Calu3 (cell line): ENCODE measurements at regions not wholly inside any gene's neighbourhood (a gene's known extent, or its start where the extent isn't known, plus 50 kb on each side); places are given as distances from the start of the nearest gene placed in this dataset.

Source experiments
- BruUV-seq: library from RNA; stranded (reverse); fragments of 400-500 nt; replicated peaks from 2 replicates; lab custom pipeline; 2021; lab: Mats Ljungman, UMichigan
- CTCF ChIA-PET: fragments of 300-600 bp; sonication (Branson Sonifier 250); formaldehyde crosslinking; loops from one replicate; lab custom pipeline; 2022; ENCODE audit warnings: antibody characterized with exemption; lab: Charles Lee
- DNase-seq: peaks from one replicate; pipeline ENCODE4 v3.0.0; 2022
- H3K27ac Mint-ChIP-seq: one replicate; pipeline ENCODE4 v1.8.0; 2022; ENCODE audit warnings: mixed read lengths; ENCODE audit not compliant: unreplicated experiment
- H3K27me3 Mint-ChIP-seq: one replicate; pipeline ENCODE4 v1.8.0; 2022; ENCODE audit warnings: mixed read lengths; ENCODE audit not compliant: unreplicated experiment
- H3K36me3 Mint-ChIP-seq: one replicate; pipeline ENCODE4 v1.8.0; 2022; ENCODE audit warnings: mild to moderate bottlenecking, moderate library complexity, mixed read lengths; ENCODE audit not compliant: insufficient read depth, unreplicated experiment
- H3K4me1 Mint-ChIP-seq: one replicate; pipeline ENCODE4 v1.8.0; 2022; ENCODE audit warnings: mild to moderate bottlenecking, low read depth, mixed read lengths; ENCODE audit not compliant: unreplicated experiment
- H3K4me3 Mint-ChIP-seq: one replicate; pipeline ENCODE4 v1.8.0; 2022; ENCODE audit warnings: mild to moderate bottlenecking, low read depth, moderate library complexity, mixed read lengths; ENCODE audit not compliant: unreplicated experiment
- H3K9me3 Mint-ChIP-seq: one replicate; pipeline ENCODE4 v1.8.0; 2022; ENCODE audit warnings: low read depth, mixed read lengths; ENCODE audit not compliant: unreplicated experiment
- CTCF ChIP-seq: fragments of 200-600 bp; IDR thresholded peaks from one replicate; pipeline ENCODE4 v1.8.0; 2022; ENCODE audit warnings: antibody characterized with exemption; ENCODE audit not compliant: unreplicated experiment
- intact Hi-C: fragments of 100-400 bp; cut with micrococcal nuclease; formaldehyde crosslinking; loops from one replicate; pipeline ENCODE4 v1.10.0; 2022; ENCODE audit not compliant: unreplicated experiment

GRCh38 chr2:8217468-8218030, 464.3 kb upstream of the ID2 start:
- no peaks in the 10 kb centered on the region for H3K27me3 Mint-ChIP-seq
- DNase-seq = no peak
- no peaks in the 10 kb centered on the region for H3K36me3 Mint-ChIP-seq
- BruUV-seq = no TSS peak
- no peaks in the 10 kb centered on the region for H3K4me1 Mint-ChIP-seq
- CTCF ChIA-PET = interaction anchor here (0.7 kb wide), 1 partner anchor 381 kb away, joined by 4 read pairs; no protein-coding TSS in a partner anchor
- TF ChIP-seq CTCF = no peak
- no peaks in the 10 kb centered on the region for H3K9me3 Mint-ChIP-seq
- H3K4me3 Mint-ChIP-seq = no peak overlapping the region
- H3K27ac Mint-ChIP-seq = no peak overlapping the region
- intact Hi-C loops = no loop called here

GRCh38 chr2:8219096-8219495, 462.8 kb upstream of the ID2 start:
- CTCF ChIA-PET = no interaction called here
- no TSS peak for BruUV-seq

GRCh38 chr2:8219631-8220355, 462.1 kb upstream of the ID2 start:
- Mint-ChIP-seq H3K27me3 (no peaks in the 10 kb centered on the region), H3K36me3 (no peaks in the 10 kb centered on the region), H3K27ac (no peak overlapping the region), H3K4me3 (no peak overlapping the region), H3K4me1 (no peaks in the 10 kb centered on the region), H3K9me3 (no peaks in the 10 kb centered on the region)
- intact Hi-C loops = no loop called here
- no peak for TF ChIP-seq CTCF
- no peak for DNase-seq
- no TSS peak for BruUV-seq
- CTCF ChIA-PET = no interaction called here

More at GRCh38 chr2:8219096-8219495, 462.8 kb upstream of the ID2 start:
- Mint-ChIP-seq H3K27ac (no peak overlapping the region), H3K36me3 (no peaks in the 10 kb centered on the region), H3K4me3 (no peak overlapping the region), H3K27me3 (no peaks in the 10 kb centered on the region), H3K4me1 (no peaks in the 10 kb centered on the region), H3K9me3 (no peaks in the 10 kb centered on the region)
- no peak for DNase-seq
- TF ChIP-seq CTCF = no peak
- intact Hi-C loops = no loop called here

DNA sequence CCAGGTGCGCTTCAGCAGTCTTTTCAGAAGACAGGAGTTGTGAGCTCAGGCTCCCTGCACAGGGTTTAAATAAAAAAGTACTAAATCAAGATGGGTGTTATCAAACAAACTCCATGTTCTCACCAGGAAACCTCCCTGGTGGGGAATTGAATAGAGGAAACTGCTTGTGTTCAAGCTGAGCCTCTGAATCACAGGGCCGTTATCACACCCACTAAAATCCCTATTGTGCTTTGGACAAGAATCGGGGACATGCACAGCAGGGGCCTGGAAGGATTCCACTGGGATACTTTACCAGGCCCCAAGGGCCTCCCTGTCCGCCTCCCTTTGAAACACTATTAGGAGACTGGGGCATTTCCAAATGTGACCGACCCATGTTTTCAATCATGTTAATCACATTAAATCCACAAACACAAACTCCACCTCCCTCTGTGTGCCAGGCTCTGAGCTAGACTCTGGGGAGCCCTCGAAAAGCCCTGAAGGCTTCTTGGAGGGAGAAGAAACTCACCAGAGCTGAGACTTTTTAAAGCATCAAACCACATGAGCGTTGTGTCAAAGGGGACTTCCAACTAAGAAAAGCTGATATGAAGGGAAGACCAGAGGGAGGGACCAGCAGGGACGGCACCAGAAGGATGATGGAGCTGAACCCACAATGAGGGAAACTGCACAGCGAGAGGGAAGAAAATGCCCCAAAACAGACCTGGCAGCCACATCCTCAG, 458.7 kb upstream of the ID2 start:
- H3K4me3 Mint-ChIP-seq = no peak overlapping the region
- no peak for DNase-seq
- H3K27ac Mint-ChIP-seq = no peak overlapping the region
- intact Hi-C loops = no loop called here
- CTCF ChIA-PET = no interaction called here
- no TSS peak for BruUV-seq
- H3K4me1 Mint-ChIP-seq = no peaks in the 10 kb centered on the region
- H3K36me3 Mint-ChIP-seq = no peaks in the 10 kb centered on the region
- H3K9me3 Mint-ChIP-seq = no peaks in the 10 kb centered on the region
- no peaks in the 10 kb centered on the region for H3K27me3 Mint-ChIP-seq
- TF ChIP-seq CTCF = no peak
